Natural killer cell (primary cell): ENCODE measurements at regions not wholly inside any gene's neighbourhood (a gene's known extent, or its start where the extent isn't known, plus 50 kb on each side); places are given as distances from the start of the nearest gene placed in this dataset.

Source experiments
- ATAC-seq, 3 donors: fragments of 150-1000 bp in 2 of 3; fragments of 200-7000 bp in 1 of 3; cut with Tn5 transposase; 1 replicate in 1 of 3; 2 replicates in 2 of 3; pipeline ENCODE4 v1.10.0; 2021; ENCODE audit warnings: mild to moderate bottlenecking in 2 of 3, moderate library complexity in 2 of 3
- DNase-seq, 2 donors: peaks; one replicate each; pipeline versions ENCODE4 v3.0.0 to v3.0.0-alpha.2; 2013 to 2021; ENCODE audit warnings: mixed read lengths in 1 of 2
- H3K27ac ChIP-seq: one replicate; pipeline ENCODE4 v1.5.1; 2013; ENCODE audit warnings: mild to moderate bottlenecking, low read length
- H3K27me3 ChIP-seq: one replicate; pipeline ENCODE4 v1.6.1; 2013; ENCODE audit warnings: low read length; ENCODE audit not compliant: control insufficient read depth, insufficient read depth
- H3K36me3 ChIP-seq: one replicate; pipeline ENCODE4 v1.6.1; 2013; ENCODE audit warnings: low read length; ENCODE audit not compliant: control insufficient read depth, insufficient read depth
- H3K4me1 ChIP-seq: one replicate; pipeline ENCODE4 v1.6.1; 2013; ENCODE audit warnings: low read length; ENCODE audit not compliant: control insufficient read depth, insufficient read depth
- H3K4me3 ChIP-seq: one replicate; pipeline ENCODE4 v1.5.1; 2013; ENCODE audit warnings: low read length
- H3K9me3 ChIP-seq: one replicate; pipeline ENCODE4 v1.6.1; 2013; ENCODE audit warnings: low read length; ENCODE audit not compliant: control insufficient read depth, insufficient read depth
- H3K27ac Mint-ChIP-seq, 2 donors: one replicate each; pipeline ENCODE4 v1.8.0; 2022; ENCODE audit warnings: mild to moderate bottlenecking in 2 of 2, mixed read lengths in 2 of 2, moderate library complexity in 1 of 2
- H3K27me3 Mint-ChIP-seq, 2 donors: one replicate each; pipeline ENCODE4 v1.8.0; 2022; ENCODE audit warnings: low read depth in 2 of 2, mixed read lengths in 2 of 2
- H3K36me3 Mint-ChIP-seq: one replicate; pipeline ENCODE4 v1.8.0; 2022; ENCODE audit warnings: mixed read lengths
- H3K4me1 Mint-ChIP-seq, 2 donors: one replicate each; pipeline ENCODE4 v1.8.0; 2022; ENCODE audit warnings: mixed read lengths in 2 of 2
- H3K4me3 Mint-ChIP-seq: one replicate; pipeline ENCODE4 v1.8.0; 2022; ENCODE audit warnings: mild to moderate bottlenecking, moderate library complexity, mixed read lengths
- H3K9me3 Mint-ChIP-seq, 2 donors: one replicate each; pipeline ENCODE4 v1.8.0; 2022; ENCODE audit warnings: mixed read lengths in 2 of 2
- WGBS: methylation state at CpG from one replicate; pipeline ENCODE4 v1.1.7; 2013; ENCODE audit warnings: missing lambda C conversion rate; ENCODE audit not compliant: insufficient coverage; 5-methylcytosine and 5-hydroxymethylcytosine counted together
- intact Hi-C: fragments of 100-400 bp; cut with micrococcal nuclease; formaldehyde crosslinking; loops from one replicate; pipeline ENCODE4 v1.14.2; 2022
- TF ChIP-seq, protein P1 (sequence below): fragments of 200-600 bp; IDR thresholded peaks from one replicate; pipeline ENCODE4 v1.8.0; 2022; ENCODE audit warnings: antibody characterized with exemption

DNA sequence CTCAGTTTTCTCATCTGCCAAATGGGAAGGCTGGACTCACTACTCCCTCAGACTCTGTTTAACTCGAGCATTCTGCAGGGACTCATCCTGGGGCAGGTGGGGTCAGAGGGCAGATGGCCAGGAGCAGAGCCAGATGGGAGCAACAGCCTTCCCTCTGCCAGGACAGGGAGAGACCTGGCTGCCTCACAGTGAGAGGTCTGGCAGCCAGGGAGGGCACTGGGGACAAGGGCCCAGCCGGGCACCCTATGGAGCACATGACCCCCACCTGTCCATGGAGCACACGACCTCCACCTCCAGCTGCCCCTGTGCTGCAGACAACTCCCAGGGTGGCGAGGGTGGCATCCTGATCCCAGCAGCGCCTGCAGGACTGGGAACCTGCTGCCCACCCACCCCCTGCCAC, 67.4 kb downstream of the IGLL1 start:
- Histone ChIP-seq H3K9me3 (no peaks in the 10 kb centered on the region), H3K27me3 (no peaks in the 10 kb centered on the region), H3K27ac (no peak overlapping the region), H3K4me1 (no peaks in the 10 kb centered on the region), H3K4me3 (no peak overlapping the region), H3K36me3 (no peaks in the 10 kb centered on the region)
- ATAC-seq (no peak), DNase-seq (no peak)
- TF ChIP-seq, protein P1, sequence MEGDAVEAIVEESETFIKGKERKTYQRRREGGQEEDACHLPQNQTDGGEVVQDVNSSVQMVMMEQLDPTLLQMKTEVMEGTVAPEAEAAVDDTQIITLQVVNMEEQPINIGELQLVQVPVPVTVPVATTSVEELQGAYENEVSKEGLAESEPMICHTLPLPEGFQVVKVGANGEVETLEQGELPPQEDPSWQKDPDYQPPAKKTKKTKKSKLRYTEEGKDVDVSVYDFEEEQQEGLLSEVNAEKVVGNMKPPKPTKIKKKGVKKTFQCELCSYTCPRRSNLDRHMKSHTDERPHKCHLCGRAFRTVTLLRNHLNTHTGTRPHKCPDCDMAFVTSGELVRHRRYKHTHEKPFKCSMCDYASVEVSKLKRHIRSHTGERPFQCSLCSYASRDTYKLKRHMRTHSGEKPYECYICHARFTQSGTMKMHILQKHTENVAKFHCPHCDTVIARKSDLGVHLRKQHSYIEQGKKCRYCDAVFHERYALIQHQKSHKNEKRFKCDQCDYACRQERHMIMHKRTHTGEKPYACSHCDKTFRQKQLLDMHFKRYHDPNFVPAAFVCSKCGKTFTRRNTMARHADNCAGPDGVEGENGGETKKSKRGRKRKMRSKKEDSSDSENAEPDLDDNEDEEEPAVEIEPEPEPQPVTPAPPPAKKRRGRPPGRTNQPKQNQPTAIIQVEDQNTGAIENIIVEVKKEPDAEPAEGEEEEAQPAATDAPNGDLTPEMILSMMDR = no peak
- intact Hi-C loops = no loop called here
- H3K27ac Mint-ChIP-seq = no peak overlapping the region
- WGBS = 83% methylated on average over 5 of the region's 5 CpGs
- H3K36me3 Mint-ChIP-seq = no peaks in the 10 kb centered on the region
- H3K9me3 Mint-ChIP-seq = no peaks in the 10 kb centered on the region
- H3K4me3 Mint-ChIP-seq = no peak overlapping the region
- H3K4me1 Mint-ChIP-seq = no peaks in the 10 kb centered on the region
- H3K27me3 Mint-ChIP-seq = no peaks in the 10 kb centered on the region

DNA sequence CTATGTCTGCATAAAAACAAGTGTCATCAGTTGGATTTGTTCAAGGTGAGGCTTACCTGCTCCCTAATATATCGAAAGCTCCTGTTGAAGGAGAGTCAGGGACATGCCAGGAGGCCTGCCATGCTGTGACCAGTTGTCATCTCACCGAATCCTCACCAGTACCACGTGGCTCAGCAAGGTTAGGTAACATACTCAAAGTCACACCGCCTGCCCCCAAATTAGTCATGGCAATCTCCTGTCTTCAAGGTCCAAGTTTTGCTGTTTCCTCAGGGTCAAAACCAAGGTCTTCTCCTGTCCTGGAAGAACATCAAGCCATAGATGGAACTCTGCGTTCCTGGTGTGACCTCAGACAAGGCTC, 67.8 kb downstream of the IGLL1 start:
- no peak for DNase-seq
- Mint-ChIP-seq H3K27me3 (no peaks in the 10 kb centered on the region), H3K4me3 (no peak overlapping the region), H3K36me3 (no peaks in the 10 kb centered on the region), H3K9me3 (no peaks in the 10 kb centered on the region), H3K27ac (no peak overlapping the region), H3K4me1 (no peaks in the 10 kb centered on the region)
- whole genome bisulfite sequencing = 87% methylated on average over 5 of the region's 5 CpGs
- no peaks in the 10 kb centered on the region for H3K4me1 ChIP-seq
- H3K27ac ChIP-seq = no peak overlapping the region
- intact Hi-C loops = no loop called here
- TF ChIP-seq, protein P1 = no peak
- H3K9me3 ChIP-seq = no peaks in the 10 kb centered on the region
- no peak for ATAC-seq
- no peaks in the 10 kb centered on the region for H3K36me3 ChIP-seq
- H3K27me3 ChIP-seq = no peaks in the 10 kb centered on the region
- H3K4me3 ChIP-seq = no peak overlapping the region

DNA sequence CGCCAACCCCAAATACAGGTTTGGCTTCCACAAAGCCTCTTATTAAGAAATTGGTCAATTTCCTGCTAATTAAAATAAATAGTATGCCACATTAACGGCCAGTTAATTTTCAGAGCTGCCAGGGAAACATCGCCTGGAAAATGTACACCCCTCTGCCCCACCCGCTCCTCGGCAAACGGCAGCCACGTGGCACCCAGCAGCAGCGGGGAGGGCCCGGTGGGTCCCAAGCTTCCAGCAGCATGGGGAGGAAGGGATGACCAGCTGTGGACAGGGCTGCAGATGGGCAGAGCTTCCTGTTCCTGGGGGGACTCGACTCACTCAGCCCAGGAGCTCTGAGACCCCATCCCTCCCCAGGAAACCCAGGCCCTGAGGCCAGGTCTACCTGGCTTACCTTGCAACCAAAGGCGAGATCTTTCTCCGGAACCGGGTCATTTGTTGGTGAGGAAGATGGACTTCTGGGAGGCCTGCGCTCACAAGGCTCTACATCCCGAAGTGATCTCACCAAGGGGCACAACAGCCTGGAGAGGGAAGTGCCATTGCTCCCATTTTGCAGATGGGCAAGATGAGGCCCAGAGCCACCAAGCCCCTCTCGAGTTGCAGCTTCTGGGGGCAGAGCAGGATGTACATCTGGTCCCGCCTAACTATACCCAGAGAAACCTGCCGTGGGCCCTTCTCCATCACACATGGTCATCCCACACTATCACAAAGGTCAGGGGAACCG, 68.3 kb downstream of the IGLL1 start:
- H3K27ac Mint-ChIP-seq = no peak overlapping the region
- no peak overlapping the region for H3K27ac ChIP-seq
- ATAC-seq = no peak
- no peak overlapping the region for H3K4me3 ChIP-seq
- DNase-seq = no peak
- no peaks in the 10 kb centered on the region for H3K27me3 ChIP-seq
- no peak overlapping the region for H3K4me3 Mint-ChIP-seq
- H3K4me1 Mint-ChIP-seq = no peaks in the 10 kb centered on the region
- H3K27me3 Mint-ChIP-seq = no peaks in the 10 kb centered on the region
- intact Hi-C loops = no loop called here
- TF ChIP-seq, protein P1 = no peak
- H3K9me3 ChIP-seq = no peaks in the 10 kb centered on the region
- H3K36me3 Mint-ChIP-seq = no peaks in the 10 kb centered on the region
- no peaks in the 10 kb centered on the region for H3K36me3 ChIP-seq
- 59% methylated on average over 18 of the region's 19 CpGs for WGBS
- H3K4me1 ChIP-seq = no peaks in the 10 kb centered on the region
- H3K9me3 Mint-ChIP-seq = no peaks in the 10 kb centered on the region
